Globus pallidus (tissue), 1 donor: ENCODE measurements at regions not wholly inside any gene's neighbourhood (a gene's known extent, or its start where the extent isn't known, plus 50 kb on each side); places are given as distances from the start of the nearest gene placed in this dataset.

Source experiments
- DNase-seq: peaks from one replicate; pipeline ENCODE4 v3.0.0-alpha.2; 2015; ENCODE audit warnings: low spot score

GRCh38 chr3:106617276-106617675 lies 748.5 kb upstream of the CBLB start:
- DNase-seq: no peak

GRCh38 chr3:106620646-106621045 lies 751.8 kb upstream of the CBLB start:
- no peak for DNase-seq

GRCh38 chr3:106624154-106624553 lies 753.1 kb upstream of the CCDC54 start:
- DNase-seq: no peak

- no peak for DNase-seq
Measured at GRCh38 chr3:106628407-106628806, 748.8 kb upstream of the CCDC54 start.

- no peak for DNase-seq
Measured at GRCh38 chr3:106629215-106629832, 747.9 kb upstream of the CCDC54 start.

- DNase-seq: no peak
Measured at GRCh38 chr3:106631373-106632108, 745.7 kb upstream of the CCDC54 start.

- DNase-seq: no peak
Measured at GRCh38 chr3:106635271-106635670, 742.0 kb upstream of the CCDC54 start.

GRCh38 chr3:106635826-106636225 lies 741.4 kb upstream of the CCDC54 start:
- DNase-seq: no peak

GRCh38 chr3:106640353-106640752 lies 736.9 kb upstream of the CCDC54 start:
- no peak for DNase-seq

- DNase-seq: no peak
Measured at GRCh38 chr3:106642161-106642560, 735.1 kb upstream of the CCDC54 start.

- no peak for DNase-seq
Measured at GRCh38 chr3:106643684-106644161, 733.5 kb upstream of the CCDC54 start.

- no peak for DNase-seq
Measured at GRCh38 chr3:106673926-106674569, 703.2 kb upstream of the CCDC54 start.

- DNase-seq: no peak
Measured at GRCh38 chr3:106675451-106675850, 701.8 kb upstream of the CCDC54 start.

- no peak for DNase-seq
Measured at GRCh38 chr3:106678657-106679390, 698.4 kb upstream of the CCDC54 start.

GRCh38 chr3:106683953-106684620 lies 693.2 kb upstream of the CCDC54 start:
- DNase-seq: no peak

- DNase-seq: no peak
Measured at GRCh38 chr3:106685745-106686144, 691.5 kb upstream of the CCDC54 start.

GRCh38 chr3:106687905-106688304 lies 689.3 kb upstream of the CCDC54 start:
- DNase-seq: no peak

- DNase-seq: no peak
Measured at GRCh38 chr3:106688464-106688863, 688.8 kb upstream of the CCDC54 start.

GRCh38 chr3:106691476-106691875 lies 685.8 kb upstream of the CCDC54 start:
- DNase-seq: no peak

- no peak for DNase-seq
Measured at GRCh38 chr3:106692624-106693023, 684.6 kb upstream of the CCDC54 start.

- DNase-seq: no peak
Measured at GRCh38 chr3:106699122-106699521, 678.1 kb upstream of the CCDC54 start.

GRCh38 chr3:106700981-106701380 lies 676.3 kb upstream of the CCDC54 start:
- no peak for DNase-seq
